NCI-H69 (cell line): ENCODE measurements at regions not wholly inside any gene's neighbourhood (a gene's known extent, or its start where the extent isn't known, plus 50 kb on each side); places are given as distances from the start of the nearest gene placed in this dataset.
A peak's percentile ranks its signal among the peaks of the same experiment; 100 is the strongest.
"Not testable (repeated sequence)": the region's sequence is repeated elsewhere in the genome, so short reads cannot be mapped to it uniquely, and the experiment has no call there.

Experiments used
- DNase-seq: peaks from one replicate; lab custom pipeline; 2025; lab: John Stamatoyannopoulos, UW

DNA sequence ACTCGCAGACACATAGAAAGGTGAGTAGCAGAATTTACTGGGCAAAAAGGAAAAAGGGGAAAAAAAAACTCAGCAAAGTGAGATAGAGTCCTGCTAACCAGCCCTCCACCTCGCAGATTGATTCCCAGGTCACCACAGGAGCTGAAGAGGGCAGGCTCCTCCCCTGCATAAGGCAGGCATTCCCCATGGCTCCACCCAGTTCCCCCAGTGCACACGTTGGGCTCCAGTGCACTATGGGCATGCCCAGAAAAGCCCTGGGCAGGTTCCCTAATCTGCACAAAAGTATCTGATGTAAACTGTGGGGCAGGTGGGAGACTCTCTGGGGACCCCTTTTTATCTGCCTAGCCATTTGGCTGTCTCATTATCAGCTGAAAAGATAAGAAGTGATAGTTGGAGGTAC lies 461.2 kb upstream of the TMEFF2 start:
- peak; percentile 21 for DNase-seq

- peak; percentile 4 for DNase-seq
Measured at GRCh38 chr2:192645811-192646598, 451.3 kb upstream of the TMEFF2 start.

DNA sequence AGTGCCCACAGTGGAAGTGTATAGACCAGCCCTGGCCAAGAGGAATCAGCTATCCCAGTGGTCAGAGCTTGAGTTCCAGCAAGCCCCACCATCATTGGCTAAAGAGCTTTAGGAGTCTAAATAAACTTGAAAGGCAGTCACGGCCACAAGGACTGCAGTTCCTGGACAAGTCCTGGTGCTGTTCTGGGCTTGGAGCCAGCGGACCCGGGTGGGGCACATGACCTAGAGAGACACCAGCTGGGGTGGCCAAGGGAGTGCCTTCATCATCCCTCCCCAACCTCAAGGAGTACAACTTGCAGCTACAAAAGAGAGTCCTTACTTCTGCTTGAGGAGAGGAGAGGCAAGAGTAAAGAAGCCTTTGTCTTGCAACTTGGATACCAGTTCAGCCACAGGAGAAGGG lies 439.8 kb upstream of the TMEFF2 start:
- no peak for DNase-seq

DNA sequence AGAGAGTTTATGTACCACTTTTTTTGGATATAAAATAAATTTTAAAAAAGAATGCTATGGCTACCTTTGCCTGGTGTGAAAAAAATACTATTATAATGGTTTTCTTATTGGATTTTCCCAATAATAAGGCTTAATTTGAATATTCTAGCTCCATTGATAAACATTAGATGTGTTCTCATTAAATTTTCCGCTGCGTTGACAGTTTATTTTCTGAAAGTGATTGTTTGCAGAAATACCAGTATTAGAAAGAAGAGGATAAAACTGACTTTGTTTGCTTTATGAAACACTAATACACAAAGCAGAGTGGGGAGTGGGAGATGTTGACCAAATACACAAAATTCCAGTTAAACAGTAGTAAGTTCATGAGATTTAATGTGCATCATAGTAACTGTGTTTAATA lies 433.3 kb upstream of the TMEFF2 start:
- no peak for DNase-seq

GRCh38 chr2:192615105-192615504 lies 420.4 kb upstream of the TMEFF2 start:
- DNase-seq: no peak

- DNase-seq: no peak
Measured at GRCh38 chr2:192604295-192604694, 409.6 kb upstream of the TMEFF2 start.

GRCh38 chr2:192598649-192599048 lies 403.9 kb upstream of the TMEFF2 start:
- DNase-seq: not testable (repeated sequence)

GRCh38 chr2:192593561-192593960 lies 398.8 kb upstream of the TMEFF2 start:
- DNase-seq: no peak

DNA sequence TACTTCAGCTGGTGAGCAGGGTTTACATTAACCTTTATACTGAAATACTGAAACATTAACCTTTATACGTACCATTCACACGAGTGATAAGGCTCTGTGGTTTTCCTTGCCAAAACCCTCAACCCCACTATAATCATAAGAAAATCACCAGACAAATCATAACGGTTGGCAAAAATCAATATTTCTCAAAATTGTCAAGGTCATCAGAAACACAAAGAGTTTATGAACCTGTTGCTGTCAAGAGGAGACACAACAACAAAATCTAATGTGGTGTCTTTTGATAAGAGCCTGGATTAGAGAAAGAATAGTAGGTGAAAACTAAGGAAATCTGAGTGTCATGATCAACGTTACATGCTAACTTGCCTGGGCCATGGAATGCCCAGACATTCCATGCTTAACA lies 396.9 kb upstream of the TMEFF2 start:
- no peak for DNase-seq

- no peak for DNase-seq
Measured at GRCh38 chr2:192585418-192585817, 390.7 kb upstream of the TMEFF2 start.

- DNase-seq: no peak
Measured at GRCh38 chr2:192584976-192585375, 390.2 kb upstream of the TMEFF2 start.

- no peak for DNase-seq
Measured at GRCh38 chr2:192579965-192580700, 385.4 kb upstream of the TMEFF2 start.

- DNase-seq: no peak
Measured at GRCh38 chr2:192578780-192579179, 384.0 kb upstream of the TMEFF2 start.

- no peak for DNase-seq
Measured at GRCh38 chr2:192577706-192578105, 383.0 kb upstream of the TMEFF2 start.

- DNase-seq: no peak
Measured at GRCh38 chr2:192574552-192574951, 379.8 kb upstream of the TMEFF2 start.

DNA sequence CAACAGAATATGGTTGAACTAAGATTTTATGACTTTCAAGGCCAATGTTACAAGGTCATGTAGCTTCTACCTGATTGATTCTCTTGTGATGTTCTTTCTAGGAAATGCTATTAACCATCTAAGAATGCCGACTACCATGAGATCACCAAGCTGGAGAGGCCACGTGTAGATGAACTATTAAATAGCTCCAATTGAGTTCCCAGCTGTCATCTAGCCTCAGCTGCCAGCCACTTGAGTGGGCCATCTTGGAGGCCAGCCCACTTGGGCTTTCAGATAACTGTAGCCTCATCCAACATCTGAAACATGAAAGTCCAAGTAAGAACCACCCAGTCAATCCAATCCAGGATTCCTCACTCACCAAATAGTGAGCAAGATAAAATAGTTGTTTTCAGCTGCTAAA lies 376.9 kb upstream of the TMEFF2 start:
- DNase-seq: no peak

- DNase-seq: no peak
Measured at GRCh38 chr2:192570788-192571187, 376.1 kb upstream of the TMEFF2 start.

- DNase-seq: no peak
Measured at GRCh38 chr2:192566863-192567262, 372.1 kb upstream of the TMEFF2 start.

DNA sequence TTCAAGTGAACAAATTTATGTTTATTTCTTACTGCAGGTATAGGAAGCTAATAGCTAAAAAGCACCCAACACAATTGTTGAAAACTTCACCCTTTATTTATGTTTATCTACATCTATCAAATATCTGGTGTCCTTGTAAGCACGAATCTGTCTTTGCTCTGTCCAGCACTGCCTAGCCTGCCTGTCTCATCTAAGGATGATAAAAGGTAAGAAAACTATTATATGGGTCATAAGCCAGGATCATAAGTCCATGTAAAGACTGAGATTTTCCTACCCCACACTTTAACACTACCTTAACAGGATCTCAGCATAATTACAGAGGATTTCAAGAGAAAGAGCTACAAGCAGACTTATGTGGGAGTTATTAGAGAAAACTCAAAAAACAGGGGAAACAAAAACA lies 365.6 kb upstream of the TMEFF2 start:
- DNase-seq: no peak

DNA sequence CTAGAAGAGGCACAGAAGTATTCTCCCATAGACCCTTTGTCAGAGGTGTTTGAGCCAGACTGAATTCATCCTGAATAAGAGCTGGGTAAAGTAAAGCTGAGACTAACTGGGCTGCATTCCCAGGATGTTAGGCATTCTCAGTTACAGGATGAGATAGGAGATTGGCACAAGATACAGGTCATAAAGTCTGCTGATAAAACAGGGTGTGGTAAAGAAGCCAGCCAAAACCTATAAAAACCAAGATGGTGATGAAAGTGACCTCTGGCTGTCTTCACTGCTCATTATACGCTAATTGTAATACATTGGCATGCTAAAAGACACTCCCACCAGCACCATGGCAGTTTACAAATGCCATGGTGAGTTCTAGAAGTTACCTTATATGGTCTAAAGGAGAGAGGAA lies 364.9 kb upstream of the TMEFF2 start:
- DNase-seq: peak; percentile 3

DNA sequence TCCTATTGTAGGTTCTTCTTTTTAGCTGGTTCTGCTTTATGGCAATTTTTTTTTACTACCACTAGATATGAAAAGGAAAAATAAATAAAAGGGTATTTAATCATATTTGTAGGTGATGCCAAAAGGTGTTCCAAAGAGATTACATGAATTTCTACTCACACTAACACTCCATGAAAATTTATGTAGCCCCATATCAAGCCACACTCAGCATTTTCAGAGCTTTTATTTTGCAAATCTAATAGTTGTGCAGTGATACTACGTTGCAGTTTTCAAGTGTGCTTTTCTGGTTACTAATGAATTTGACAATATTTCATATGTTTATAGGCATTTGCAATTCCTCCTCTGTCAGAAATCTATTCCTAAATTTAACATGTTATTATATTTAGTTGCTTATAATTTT lies 363.9 kb upstream of the TMEFF2 start:
- DNase-seq: no peak

DNA sequence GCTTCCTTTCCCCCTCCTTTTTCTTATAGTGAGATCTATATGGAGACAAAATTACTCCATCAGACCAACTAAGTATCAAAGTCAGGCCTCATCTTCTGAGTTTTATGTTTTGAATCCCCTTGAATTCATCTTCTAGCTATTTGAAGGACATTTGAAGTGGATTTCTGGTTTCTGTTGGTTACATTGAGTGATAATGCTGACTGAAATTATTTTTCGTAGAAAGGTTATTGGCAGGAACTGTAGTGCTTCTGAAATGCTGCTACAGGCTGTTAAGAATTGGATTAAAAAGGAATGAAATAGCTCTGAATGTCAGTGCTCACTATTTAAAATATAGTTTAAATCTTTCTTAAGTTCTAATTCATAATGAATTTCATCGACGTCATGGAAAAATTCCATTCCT lies 361.0 kb upstream of the TMEFF2 start:
- no peak for DNase-seq

DNA sequence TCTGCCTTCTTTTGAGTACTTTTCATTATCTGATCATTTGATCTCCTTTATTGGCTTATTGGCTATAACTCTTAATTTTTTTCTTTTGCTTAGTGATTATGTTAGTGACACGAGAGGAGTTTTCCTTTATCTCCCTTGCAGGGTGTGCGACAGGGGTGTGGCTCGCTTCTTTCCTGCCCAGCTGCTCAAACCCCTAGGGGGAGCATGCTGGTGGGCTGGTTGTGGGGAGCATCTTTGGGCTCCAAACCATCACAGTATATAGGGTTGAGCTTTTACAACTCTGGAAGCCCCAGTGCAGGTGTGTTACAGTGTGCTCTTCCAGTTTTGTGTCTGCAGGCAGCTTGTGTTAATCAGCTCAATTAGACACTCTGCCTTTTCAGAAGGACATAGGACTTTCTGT lies 357.0 kb upstream of the TMEFF2 start:
- DNase-seq: no peak

DNA sequence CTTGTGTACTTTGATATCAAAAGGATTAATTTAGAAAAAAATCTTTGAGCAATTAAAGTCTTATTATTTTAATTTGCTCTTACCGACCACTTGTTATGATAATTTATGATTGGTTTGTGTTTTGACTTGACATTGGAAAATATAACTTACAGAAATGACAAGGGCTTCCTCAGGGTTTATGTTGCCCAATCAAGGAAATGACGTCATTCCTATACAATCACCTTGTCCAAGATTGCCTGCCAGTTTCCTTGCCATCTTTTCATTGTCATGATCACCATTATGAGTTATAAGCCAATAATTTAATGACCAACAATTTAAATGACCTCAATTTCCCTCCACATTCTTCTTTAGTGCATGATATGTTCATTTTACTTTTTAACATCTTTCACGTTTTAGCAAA lies 351.8 kb upstream of the TMEFF2 start:
- DNase-seq: peak; percentile 4
